ENCODE measurements at regions not wholly inside any gene's neighbourhood (a gene's known extent, or its start where the extent isn't known, plus 50 kb on each side); places are given as distances from the start of the nearest gene placed in this dataset.
A peak's percentile ranks its signal among the peaks of the same experiment; 100 is the strongest.

DNA sequence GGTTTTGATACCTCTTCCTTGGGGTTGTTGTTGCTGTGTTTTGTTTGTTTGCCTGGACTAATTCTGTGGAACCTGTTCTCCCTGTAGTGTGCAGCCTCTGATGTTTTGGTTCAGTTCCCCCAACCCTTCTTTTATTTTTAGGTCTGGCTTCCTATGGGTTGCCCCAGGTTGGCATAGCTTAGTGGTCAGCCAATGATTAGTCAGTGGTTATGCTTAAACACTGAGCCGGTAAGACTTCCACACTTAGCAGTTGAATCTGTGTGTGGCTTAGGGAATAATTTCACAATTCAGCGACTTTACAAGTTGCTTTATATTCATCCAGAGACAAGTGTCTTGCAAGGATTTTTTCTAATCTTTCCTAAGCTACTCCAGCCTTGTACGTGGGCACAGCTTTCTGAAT lies 78.6 kb upstream of the CLPB start:
- H3K9me3 ChIP-seq (ENCODE audit: control insufficient read depth, low read length), result peaks cover 50% of the 10 kb centered on the region
- H3K9ac ChIP-seq (ENCODE audit: extremely low read depth, low read length, poor library complexity, severe bottlenecking), result no peak overlapping the region
- H3K9me3 Mint-ChIP-seq, result peaks cover 63% of the 10 kb centered on the region
- no peaks in the 10 kb centered on the region for H3K4me1 ChIP-seq (ENCODE audit: control insufficient read depth, insufficient read depth, low read length)
- H3K27ac Mint-ChIP-seq, result no peak overlapping the region
- no peak for TF ChIP-seq CTCF (conservative IDR thresholded peaks at IDR 0.05)
- H3K27me3 ChIP-seq (ENCODE audit: control insufficient read depth, insufficient read depth, low read length, poor library complexity, severe bottlenecking), result peaks cover 4% of the 10 kb centered on the region
- no peak overlapping the region for H3K4me3 Mint-ChIP-seq
- no peak overlapping the region for H3K4me3 ChIP-seq (ENCODE audit: low read length)
- no peak for DNase-seq
- 90 to 100% methylated on average over 3 of the region's 3 CpGs for WGBS, 2 experiments (ENCODE audit: insufficient coverage in 1 of 2, insufficient read length in 1 of 2)
- no peaks in the 10 kb centered on the region for H3K36me3 ChIP-seq (ENCODE audit: control insufficient read depth, insufficient read depth, low read length)
- H3K4me1 Mint-ChIP-seq, result peaks cover 10% of the 10 kb centered on the region
- H3K27ac ChIP-seq (ENCODE audit: low read depth, low read length), result no peak overlapping the region
- H3K36me3 Mint-ChIP-seq (ENCODE audit: low read depth), result peaks cover 6% of the 10 kb centered on the region
- H3K27me3 Mint-ChIP-seq (ENCODE audit: insufficient read depth), result peaks cover 39% of the 10 kb centered on the region

- H3K4me1 ChIP-seq (ENCODE audit: control insufficient read depth, insufficient read depth, low read length), result no peaks in the 10 kb centered on the region
- peaks cover 6% of the 10 kb centered on the region for H3K36me3 Mint-ChIP-seq (ENCODE audit: low read depth)
- H3K36me3 ChIP-seq (ENCODE audit: control insufficient read depth, insufficient read depth, low read length), result no peaks in the 10 kb centered on the region
- peaks cover 47% of the 10 kb centered on the region for H3K27me3 Mint-ChIP-seq (ENCODE audit: insufficient read depth)
- H3K27me3 ChIP-seq (ENCODE audit: control insufficient read depth, insufficient read depth, low read length, poor library complexity, severe bottlenecking), result peaks cover 4% of the 10 kb centered on the region
- peaks cover 74% of the 10 kb centered on the region for H3K9me3 Mint-ChIP-seq
- peaks cover 62% of the 10 kb centered on the region for H3K9me3 ChIP-seq (ENCODE audit: control insufficient read depth, low read length)
- H3K9ac ChIP-seq (ENCODE audit: extremely low read depth, low read length, poor library complexity, severe bottlenecking), result no peak overlapping the region
- TF ChIP-seq CTCF (conservative IDR thresholded peaks at IDR 0.05), result no peak
- H3K4me3 ChIP-seq (ENCODE audit: low read length), result peak overlapping the region; percentile 60
- H3K27ac ChIP-seq (ENCODE audit: low read depth, low read length), result no peak overlapping the region
- no peak for DNase-seq
- no peak overlapping the region for H3K4me3 Mint-ChIP-seq
- peaks cover under 1% of the 10 kb centered on the region for H3K4me1 Mint-ChIP-seq
- no peak overlapping the region for H3K27ac Mint-ChIP-seq
Measured at GRCh38 chr11:72511393-72512047, 77.2 kb upstream of the CLPB start.

- H3K27ac ChIP-seq (ENCODE audit: low read depth, low read length), result no peak overlapping the region
- peaks cover 55% of the 10 kb centered on the region for H3K9me3 ChIP-seq (ENCODE audit: control insufficient read depth, low read length)
- no peaks in the 10 kb centered on the region for H3K36me3 ChIP-seq (ENCODE audit: control insufficient read depth, insufficient read depth, low read length)
- WGBS, 2 experiments (ENCODE audit: insufficient coverage in 1 of 2, insufficient read length in 1 of 2), result 88 to 96% methylated on average over 2 of the region's 2 CpGs
- DNase-seq, result no peak
- Mint-ChIP-seq H3K4me3 (no peak overlapping the region), H3K36me3 (ENCODE audit: low read depth) (peaks cover 8% of the 10 kb centered on the region), H3K27me3 (ENCODE audit: insufficient read depth) (peaks cover 43% of the 10 kb centered on the region), H3K9me3 (peaks cover 90% of the 10 kb centered on the region), H3K4me1 (no peaks in the 10 kb centered on the region), H3K27ac (no peak overlapping the region)
- no peak overlapping the region for H3K9ac ChIP-seq (ENCODE audit: extremely low read depth, low read length, poor library complexity, severe bottlenecking)
- TF ChIP-seq CTCF (conservative IDR thresholded peaks at IDR 0.05), result no peak
- no peak overlapping the region for H3K4me3 ChIP-seq (ENCODE audit: low read length)
- H3K27me3 ChIP-seq (ENCODE audit: control insufficient read depth, insufficient read depth, low read length, poor library complexity, severe bottlenecking), result no peaks in the 10 kb centered on the region
- no peaks in the 10 kb centered on the region for H3K4me1 ChIP-seq (ENCODE audit: control insufficient read depth, insufficient read depth, low read length)
Measured at GRCh38 chr11:72507050-72507449, 72.7 kb upstream of the CLPB start.
